ENCODE measurements at regions not wholly inside any gene's neighbourhood (a gene's known extent, or its start where the extent isn't known, plus 50 kb on each side); places are given as distances from the start of the nearest gene placed in this dataset.

DNA sequence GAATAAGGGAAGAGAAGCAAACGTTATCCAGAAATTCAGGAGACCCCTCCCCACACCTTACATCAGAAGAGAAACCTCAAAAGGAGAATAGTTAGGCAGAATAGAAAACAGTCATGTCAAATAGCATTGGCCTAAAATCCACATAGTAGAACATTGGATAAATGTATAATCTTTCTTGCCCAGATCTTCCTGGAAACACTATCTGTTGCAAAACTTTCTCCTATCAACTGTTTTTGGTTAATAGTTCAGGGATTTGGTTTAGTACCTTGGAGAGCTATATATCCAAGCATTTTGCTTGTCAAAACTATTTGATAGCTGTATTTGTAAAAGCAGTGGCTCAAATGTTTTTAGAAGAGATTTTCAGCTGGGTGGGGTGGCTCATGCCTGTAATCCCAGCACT is 74.3 kb upstream of the PHACTR2 start:
- no peaks in the 10 kb centered on the region for H3K27me3 ChIP-seq
- H3K4me3 ChIP-seq, result no peak overlapping the region
- no peak overlapping the region for H3K27ac ChIP-seq
- DNase-seq, result no peak
- intact Hi-C loops (cut with DNase I), result no loop called here
- no peaks in the 10 kb centered on the region for H3K9me3 ChIP-seq
- no peaks in the 10 kb centered on the region for H3K4me1 ChIP-seq
- no peaks in the 10 kb centered on the region for H3K36me3 ChIP-seq
- TF ChIP-seq, protein P1, sequence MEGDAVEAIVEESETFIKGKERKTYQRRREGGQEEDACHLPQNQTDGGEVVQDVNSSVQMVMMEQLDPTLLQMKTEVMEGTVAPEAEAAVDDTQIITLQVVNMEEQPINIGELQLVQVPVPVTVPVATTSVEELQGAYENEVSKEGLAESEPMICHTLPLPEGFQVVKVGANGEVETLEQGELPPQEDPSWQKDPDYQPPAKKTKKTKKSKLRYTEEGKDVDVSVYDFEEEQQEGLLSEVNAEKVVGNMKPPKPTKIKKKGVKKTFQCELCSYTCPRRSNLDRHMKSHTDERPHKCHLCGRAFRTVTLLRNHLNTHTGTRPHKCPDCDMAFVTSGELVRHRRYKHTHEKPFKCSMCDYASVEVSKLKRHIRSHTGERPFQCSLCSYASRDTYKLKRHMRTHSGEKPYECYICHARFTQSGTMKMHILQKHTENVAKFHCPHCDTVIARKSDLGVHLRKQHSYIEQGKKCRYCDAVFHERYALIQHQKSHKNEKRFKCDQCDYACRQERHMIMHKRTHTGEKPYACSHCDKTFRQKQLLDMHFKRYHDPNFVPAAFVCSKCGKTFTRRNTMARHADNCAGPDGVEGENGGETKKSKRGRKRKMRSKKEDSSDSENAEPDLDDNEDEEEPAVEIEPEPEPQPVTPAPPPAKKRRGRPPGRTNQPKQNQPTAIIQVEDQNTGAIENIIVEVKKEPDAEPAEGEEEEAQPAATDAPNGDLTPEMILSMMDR (IDR thresholded peaks at IDR 0.05), result no peak
- no peak overlapping the region for H3K9ac ChIP-seq (ENCODE audit: low read depth in 2 of 2, low read length in 2 of 2)

GRCh38 chr6:143601504-143601903 is 76.3 kb upstream of the PHACTR2 start:
- no peaks in the 10 kb centered on the region for H3K9me3 ChIP-seq
- no peak overlapping the region for H3K27ac ChIP-seq
- no peaks in the 10 kb centered on the region for H3K4me1 ChIP-seq
- no peaks in the 10 kb centered on the region for H3K36me3 ChIP-seq
- DNase-seq, result no peak
- no peak overlapping the region for H3K4me3 ChIP-seq
- intact Hi-C loops (cut with DNase I), result no loop called here
- TF ChIP-seq, protein P1 (IDR thresholded peaks at IDR 0.05), result no peak
- H3K9ac ChIP-seq (ENCODE audit: low read depth in 2 of 2, low read length in 2 of 2), result no peak overlapping the region
- no peaks in the 10 kb centered on the region for H3K27me3 ChIP-seq

GRCh38 chr6:143600821-143601220 is 76.9 kb upstream of the PHACTR2 start:
- Histone ChIP-seq H3K4me1 (no peaks in the 10 kb centered on the region), H3K27me3 (no peaks in the 10 kb centered on the region), H3K9ac (ENCODE audit: low read depth in 2 of 2, low read length in 2 of 2) (no peak overlapping the region), H3K36me3 (no peaks in the 10 kb centered on the region), H3K27ac (no peak overlapping the region), H3K4me3 (no peak overlapping the region), H3K9me3 (no peaks in the 10 kb centered on the region)
- TF ChIP-seq, protein P1 (IDR thresholded peaks at IDR 0.05), result no peak
- no peak for DNase-seq
- intact Hi-C loops (cut with DNase I), result no loop called here

DNA sequence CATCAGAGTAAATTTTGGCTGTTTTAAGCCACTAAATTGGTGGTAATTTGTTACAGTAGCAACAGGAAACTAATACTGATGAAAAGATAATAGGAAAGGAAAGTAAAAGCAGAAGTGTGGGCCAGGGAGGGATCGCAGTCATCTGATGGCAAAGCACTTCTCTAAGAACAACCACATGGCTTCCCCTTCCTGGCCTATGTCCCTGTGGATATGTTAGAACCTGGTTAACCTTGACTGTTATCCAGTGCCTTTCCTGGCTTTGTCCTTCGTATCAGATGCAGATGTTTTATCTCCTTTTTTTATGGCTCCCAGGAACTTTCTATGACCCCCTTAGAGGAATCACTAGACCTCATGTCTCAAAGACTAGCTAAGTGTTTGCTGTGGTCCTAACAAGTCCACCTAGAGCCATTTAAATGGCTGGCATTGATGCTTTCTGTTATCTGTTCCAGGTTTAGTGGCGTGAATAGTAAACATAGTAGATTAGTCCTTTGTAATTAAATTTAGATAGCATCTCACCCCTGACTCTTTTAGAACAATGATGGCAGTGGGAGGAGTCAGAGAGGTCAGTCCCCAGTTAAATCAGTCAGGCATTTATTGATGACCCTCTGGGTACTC is 79.2 kb upstream of the PHACTR2 start:
- intact Hi-C loops (cut with DNase I), result no loop called here
- TF ChIP-seq, protein P1 (IDR thresholded peaks at IDR 0.05), result no peak
- H3K36me3 ChIP-seq, result no peaks in the 10 kb centered on the region
- H3K9ac ChIP-seq (ENCODE audit: low read depth in 2 of 2, low read length in 2 of 2), result no peak overlapping the region
- no peaks in the 10 kb centered on the region for H3K4me1 ChIP-seq
- no peaks in the 10 kb centered on the region for H3K27me3 ChIP-seq
- no peaks in the 10 kb centered on the region for H3K9me3 ChIP-seq
- DNase-seq, result no peak
- H3K27ac ChIP-seq, result no peak overlapping the region
- no peak overlapping the region for H3K4me3 ChIP-seq

GRCh38 chr6:143596866-143597265 is 80.9 kb upstream of the PHACTR2 start:
- Histone ChIP-seq H3K9ac (ENCODE audit: low read depth in 2 of 2, low read length in 2 of 2) (no peak overlapping the region), H3K4me3 (no peak overlapping the region), H3K27ac (no peak overlapping the region), H3K4me1 (no peaks in the 10 kb centered on the region), H3K27me3 (no peaks in the 10 kb centered on the region), H3K36me3 (no peaks in the 10 kb centered on the region), H3K9me3 (no peaks in the 10 kb centered on the region)
- TF ChIP-seq, protein P1 (IDR thresholded peaks at IDR 0.05), result no peak
- intact Hi-C loops (cut with DNase I), result no loop called here
- DNase-seq, result no peak

Measured in colonic mucosa (tissue), 4 donors.